Lung microvascular endothelial cell (primary cell): ENCODE measurements at regions not wholly inside any gene's neighbourhood (a gene's known extent, or its start where the extent isn't known, plus 50 kb on each side); places are given as distances from the start of the nearest gene placed in this dataset.
"Not testable (repeated sequence)": the region's sequence is repeated elsewhere in the genome, so short reads cannot be mapped to it uniquely, and the experiment has no call there.

Experiments used
- DNase-seq, 2 donors: peaks; one replicate each; pipeline versions ENCODE4 v3.0.0 to v3.0.0-alpha.2; 2010; ENCODE audit warnings: low read depth in 2 of 2

DNA sequence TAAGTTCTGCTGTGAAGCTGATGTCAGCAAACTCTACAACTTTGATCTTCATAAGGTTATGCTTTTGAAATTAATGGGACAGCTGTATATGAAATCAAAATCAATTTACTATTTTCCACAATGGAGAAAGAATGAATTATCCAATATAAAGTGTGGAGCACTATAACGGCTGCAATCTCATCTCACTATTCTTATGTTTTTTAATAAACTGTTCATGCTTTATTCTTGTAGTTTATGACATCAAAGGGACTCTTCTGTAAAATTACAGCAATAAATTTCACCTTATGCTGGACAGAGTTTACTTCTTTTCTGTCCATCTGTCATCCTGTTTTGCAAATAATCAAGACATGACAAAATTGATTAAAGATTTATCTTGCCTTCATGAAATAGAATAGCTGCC, 192.5 kb downstream of the TECRL start:
- no peak for DNase-seq

DNA sequence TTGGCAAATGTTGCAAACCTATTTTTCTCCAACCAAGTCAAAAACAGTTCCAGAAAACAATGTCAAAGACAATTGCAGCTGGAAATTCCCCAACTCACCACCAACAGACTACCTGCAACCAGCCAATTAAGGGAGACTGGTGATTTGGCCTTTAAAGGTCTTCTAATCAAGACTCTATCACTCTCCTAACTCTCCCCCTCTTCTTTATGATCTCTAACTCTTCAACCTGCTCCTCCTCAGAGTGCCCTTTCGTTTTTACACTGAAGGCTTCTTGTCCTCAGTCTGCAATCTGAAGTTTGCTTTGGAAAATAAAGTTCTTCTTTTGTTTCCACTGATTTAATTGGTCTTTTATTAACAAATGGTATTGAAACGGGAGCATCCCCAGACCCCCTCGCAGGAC, 203.9 kb downstream of the TECRL start:
- no peak for DNase-seq

DNA sequence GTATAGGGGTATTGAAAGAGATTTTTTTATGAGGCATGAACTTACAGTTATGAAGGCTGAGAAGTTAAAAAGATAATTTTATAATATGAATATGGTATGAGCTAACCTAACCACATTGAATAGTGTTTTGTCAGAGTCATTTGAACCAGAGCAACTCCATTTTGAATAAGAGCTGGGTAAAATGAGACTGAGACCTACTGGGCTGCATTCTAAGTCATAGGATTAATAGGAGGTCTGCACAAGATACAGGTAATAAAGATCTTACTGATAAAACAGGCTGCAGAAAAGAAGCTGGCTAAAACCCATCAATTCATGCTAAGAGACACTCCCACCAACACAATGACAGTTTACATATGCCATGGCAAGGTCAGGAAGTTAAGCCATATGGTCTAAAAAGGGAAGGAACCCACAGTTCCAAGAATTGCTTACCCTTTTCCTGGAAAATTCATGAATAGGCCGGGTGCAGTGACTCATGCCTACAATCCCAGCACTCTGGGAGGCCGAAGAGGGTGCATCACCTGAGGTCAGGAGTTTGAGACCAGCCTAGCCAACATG, 209.2 kb downstream of the TECRL start:
- DNase-seq, result no peak

DNA sequence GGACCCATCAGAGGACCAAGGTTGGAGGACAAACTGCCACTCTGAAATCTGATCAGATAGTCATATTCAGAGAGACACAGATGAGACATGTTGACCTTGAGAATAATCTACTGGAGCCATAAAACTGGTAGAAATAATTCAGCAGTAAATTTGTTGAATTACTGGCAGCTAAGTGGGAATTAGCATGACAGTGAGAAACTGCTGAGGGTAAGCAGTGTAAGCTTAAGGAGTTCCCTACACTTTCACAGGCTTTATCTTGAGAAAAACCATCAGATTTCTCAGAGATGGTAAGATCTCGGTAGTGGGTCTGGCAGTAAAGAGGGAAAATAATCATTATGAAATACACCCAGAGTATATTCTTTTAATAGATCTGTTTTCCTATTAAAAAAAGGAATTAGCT, 213.7 kb downstream of the TECRL start:
- no peak for DNase-seq

DNA sequence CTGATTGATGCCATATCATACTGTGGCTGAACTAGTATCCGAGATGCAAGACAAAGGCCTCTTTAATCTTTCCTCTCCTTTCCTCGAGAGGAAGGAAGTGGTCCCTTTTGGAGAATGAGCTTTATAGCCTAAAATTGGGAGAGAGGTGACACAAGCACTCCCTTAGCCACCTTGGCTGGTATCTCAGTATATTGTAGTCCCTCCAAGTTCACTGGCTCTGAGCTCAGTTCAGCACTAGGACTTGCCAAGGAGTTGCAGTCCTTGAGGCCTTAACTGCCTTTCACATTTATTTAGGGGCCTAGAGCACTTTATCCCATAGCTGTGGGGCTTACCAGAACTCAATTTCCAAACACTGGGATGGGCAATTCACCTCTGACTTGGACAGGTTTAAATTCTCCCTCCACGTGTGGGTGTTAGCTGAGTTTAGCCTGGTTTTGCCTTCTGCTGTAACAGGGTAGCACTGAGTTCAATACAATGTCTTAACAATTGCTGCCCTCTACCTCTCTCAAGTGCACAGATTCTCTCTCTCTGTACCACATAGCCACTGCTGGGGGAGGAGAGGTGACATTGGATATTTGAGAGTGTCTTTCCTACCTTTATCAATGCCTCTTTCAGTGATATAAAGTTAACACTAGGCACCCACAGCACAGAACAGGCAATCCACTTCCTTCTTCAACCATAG, 216.4 kb downstream of the TECRL start:
- no peak for DNase-seq

DNA sequence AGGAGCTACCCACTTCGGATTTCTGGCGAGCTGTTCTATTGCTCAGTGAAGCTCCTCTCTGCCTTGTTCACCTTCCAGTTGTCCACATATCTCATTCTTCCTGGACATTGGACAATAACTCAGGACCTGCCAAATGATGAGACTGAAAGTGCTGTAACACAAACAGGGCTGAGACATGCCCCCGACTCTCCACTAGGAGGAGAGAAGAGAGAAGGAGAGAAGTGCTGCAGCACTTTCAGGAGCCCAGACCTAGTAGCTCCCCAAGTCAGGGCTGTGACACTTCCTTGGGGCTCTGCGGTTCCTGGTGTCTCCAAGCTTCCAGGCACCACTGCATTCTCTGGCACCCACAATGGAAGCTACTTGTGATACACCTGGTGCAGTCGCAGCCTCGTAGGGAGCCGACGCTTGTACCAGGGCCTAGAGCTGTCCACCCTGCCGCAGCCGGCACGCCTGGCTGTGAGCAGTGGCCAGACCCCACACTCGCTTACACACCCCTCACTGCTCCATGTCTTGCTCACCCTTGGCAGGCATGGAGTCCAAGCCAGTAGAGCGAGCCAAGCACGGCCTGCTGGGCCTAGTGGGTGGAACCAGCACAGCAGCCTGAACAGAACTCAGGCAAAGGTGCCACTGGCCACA, 234.9 kb downstream of the TECRL start:
- DNase-seq, result no peak

DNA sequence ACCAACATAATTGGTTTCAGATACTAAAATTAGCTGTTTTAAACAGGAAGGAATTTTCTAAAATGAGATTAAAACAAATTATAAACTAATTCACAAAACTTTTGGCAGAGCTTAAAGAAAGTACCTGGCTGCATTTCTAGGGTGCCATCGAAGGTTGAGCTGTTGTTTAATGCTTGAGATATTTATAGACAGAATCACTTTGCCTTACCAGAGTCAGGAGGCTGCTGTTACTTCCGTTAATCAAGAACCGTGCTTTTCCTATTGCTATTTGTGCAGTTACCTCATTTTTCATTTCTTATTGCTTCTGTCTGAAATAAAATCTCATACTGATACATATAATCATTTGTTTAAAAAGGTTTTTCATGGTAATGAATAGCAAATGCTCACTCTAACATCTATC, 242.9 kb downstream of the TECRL start:
- DNase-seq, result no peak

DNA sequence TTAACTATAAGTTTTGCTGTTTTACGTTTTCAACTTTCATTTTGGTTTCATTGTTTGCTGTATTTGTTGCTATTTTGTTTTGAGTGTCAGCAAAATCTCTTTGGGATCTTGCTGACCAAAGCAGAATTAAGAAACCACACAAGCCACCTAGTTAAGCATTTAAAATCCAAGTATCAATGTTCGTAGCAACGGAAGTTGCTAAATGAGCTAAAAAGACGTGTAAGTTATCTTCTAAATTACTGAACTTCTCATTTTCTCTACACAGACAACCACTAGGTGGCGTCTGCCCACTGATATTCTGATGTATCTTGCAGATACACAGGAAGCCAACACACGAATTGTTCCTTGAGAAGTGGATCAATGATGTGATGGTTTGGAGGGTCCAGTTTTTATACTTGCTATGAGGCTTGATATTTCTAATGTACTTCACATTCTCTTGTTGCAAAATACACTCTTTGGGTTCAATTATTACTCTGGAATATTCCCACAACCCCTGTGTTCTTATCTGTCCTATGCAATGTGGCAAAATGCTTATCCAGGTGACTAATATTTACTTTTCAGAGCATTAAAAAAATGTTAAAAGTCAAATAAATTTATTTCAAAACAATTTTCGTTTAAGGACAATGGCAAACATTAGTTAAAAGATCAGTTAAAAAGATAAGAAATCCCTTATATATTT, 250.5 kb downstream of the TECRL start:
- peak; percentile 54 to 56 for DNase-seq

DNA sequence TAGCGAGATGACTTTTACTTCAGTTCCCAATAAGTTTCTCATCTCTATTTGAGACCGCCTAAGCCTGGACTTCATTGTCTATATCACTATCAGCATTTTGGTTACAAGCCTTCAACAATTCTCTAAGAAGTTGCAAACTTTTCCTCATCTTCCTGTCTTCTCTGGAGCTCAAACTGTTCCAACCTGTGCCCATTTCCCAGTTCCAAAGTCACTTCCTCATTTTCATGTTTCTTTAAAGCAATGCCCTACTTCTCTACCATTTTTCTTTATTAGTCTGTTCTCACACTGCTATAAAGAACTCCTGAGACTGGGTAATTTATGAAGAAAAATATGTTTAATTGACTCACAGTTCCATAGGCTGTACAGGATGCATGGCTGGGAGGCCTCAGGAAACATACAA, 251.9 kb downstream of the TECRL start:
- DNase-seq, result no peak

DNA sequence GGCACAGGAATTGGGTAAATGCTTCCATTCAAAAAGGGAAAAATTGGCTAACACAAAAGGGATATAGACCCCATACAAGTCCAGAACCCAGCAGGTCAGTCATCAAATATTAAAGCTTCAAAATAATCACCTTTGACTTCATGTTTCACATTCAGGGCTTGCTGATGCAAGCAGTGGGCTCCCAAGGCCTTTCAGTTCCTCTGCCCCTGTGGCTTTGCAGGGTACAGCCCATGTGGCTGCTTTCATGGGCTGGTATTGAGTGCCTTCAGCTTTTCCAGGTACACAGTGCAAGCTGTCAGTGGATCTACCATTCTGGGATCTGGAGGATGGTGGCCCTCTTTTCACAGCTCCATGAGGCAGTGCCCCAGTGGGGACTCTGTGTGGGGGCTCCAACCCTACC, 253.0 kb downstream of the TECRL start:
- DNase-seq, result no peak

DNA sequence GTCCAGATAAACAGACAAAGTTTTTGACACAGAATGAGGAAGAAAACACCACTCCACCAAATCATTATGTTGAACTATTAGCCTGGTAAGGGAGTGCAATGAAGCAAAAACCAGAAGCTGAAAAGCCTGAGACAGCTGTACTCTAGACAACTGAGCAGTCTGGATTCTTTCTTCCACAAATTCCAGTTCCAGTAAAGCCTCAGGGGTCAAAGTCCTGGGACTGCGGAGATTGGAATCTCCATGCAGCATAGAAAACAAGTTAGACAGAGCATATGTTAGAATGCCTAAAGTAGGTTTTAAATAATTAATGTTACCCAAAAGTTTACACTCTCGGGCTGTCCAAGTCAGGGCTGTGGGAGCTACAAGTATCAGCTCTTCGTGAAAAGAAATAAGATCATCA, 263.2 kb downstream of the TECRL start:
- no peak for DNase-seq

DNA sequence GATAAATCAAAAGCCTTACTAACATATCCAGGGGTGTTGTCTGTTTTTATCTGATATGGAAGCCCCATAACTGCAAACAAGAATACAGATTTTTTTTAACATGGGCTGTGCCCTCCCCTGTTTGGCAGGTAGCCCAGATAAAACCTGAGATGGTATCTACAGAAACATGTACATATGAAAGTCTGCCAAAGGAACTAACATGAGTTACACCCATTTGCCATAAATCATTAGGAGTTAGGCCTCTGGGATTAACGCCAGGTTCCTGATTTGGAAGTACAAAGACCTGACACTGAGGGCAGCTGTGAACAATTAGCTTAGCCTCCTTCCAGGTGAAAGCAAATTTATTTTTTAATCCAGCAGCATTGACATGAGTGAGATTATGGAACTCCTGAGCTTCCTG, 264.3 kb downstream of the TECRL start:
- no peak for DNase-seq

DNA sequence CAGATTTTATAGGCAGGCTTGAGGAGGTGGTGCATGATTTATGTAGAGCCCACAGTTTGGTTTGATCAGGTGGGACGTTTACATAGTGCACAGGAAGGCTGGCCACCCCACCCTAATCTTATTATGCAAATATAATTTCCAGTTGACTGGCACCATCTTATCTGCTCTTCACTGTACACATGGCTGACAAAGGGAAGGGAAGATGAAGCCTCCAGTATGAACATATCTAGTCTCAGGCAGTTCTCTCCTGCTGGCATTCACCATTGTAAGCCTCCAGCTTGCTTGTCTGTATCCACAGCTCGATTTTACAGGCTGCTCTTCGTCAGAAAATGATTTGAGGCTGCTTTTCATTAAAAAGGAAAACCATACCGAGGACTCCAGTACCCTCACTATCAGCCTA, 278.3 kb downstream of the TECRL start:
- DNase-seq, result no peak

DNA sequence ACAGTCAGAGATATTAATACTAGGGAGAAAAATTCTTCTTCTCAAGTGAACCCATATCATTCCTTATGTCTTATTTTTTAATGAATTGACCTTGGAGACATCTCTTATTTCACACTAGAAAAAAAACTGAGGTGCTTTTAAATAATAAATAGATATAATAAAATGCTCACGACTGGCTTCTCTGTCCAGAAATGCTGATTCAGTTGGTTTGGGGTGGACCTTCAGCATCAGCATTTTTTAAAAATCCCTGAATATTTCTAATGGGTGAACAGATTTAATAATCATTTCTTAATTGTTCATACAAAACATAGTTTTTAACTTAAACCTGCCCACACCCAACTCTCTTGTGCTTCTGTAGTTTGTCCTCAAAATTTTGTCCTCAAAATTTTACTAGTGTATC, 283.9 kb downstream of the TECRL start:
- DNase-seq, result no peak

DNA sequence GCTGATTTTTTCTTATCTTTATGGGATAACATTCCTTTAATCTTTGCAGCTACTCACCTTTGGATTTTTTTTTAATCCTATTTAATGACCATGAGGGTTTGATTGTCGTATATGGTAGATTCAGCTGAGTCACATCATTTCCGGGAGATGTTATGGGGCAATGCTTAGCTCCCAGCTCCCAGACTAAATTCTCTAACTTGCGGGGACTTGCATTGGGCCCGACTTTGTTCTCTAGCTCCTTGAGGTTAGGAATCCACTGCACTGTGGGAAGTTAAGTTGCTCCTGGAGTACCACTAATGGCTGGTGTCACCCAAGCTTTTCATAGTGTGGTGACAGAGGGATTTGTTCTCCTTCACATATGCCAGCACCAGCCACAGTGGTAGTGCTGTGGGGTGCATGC, 287.4 kb downstream of the TECRL start:
- DNase-seq, result no peak

DNA sequence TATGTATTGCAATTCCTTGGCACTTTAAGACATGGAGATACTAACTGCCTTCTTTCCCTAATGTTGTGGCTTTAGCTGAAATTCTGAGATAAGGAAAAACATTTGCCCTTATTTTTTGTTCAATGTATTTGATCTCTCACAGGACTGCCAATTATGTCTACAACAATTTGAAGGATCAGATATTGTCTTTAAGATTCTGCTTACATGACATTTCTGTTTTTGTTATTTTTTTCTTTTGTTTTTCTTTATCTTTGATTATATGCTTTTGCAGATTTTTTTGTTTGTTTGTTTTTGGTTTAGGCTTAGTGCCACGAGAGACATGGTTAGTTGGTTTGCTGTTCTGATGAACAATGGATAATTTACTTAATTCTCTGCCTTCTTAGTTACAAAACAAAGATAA, 303.3 kb downstream of the TECRL start:
- no peak for DNase-seq

DNA sequence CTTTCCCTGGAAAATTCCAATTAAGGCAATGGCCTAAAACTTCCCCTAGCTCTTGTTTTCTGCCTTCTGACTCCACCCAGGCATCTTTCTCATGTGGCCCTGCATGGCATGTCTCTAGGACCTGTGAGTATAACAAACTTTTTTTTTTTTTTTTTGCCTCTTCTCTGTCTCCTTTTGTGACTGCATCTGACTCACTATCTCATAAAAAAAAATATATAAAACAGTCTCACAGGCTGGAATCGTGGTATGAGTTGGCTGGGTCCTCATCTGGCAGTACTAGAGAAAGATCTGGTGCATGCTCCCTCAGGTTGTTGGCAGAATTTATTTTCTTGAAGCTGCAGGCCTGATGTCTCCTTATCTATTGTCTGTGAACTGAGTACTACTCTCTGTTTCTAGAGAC, 313.9 kb downstream of the TECRL start:
- DNase-seq, result no peak

DNA sequence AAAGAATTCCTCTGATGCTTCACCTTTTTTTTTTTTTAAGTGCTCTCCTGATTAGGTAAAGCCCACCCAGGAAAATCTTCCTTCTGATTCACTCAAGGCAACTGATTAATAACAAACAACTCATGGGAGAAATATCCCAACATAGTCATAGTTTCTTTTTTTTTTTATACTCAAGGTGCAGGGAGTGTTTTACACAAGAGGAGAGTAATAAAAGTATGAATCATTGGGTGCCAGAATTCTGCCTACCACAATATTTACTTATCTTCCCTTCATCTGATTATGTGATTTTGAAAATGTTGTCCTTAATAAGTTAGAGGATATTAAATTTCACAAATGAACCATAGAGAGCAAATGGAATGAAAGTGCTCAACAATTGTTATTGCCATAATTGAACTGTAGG, 329.9 kb downstream of the TECRL start:
- DNase-seq, result no peak

DNA sequence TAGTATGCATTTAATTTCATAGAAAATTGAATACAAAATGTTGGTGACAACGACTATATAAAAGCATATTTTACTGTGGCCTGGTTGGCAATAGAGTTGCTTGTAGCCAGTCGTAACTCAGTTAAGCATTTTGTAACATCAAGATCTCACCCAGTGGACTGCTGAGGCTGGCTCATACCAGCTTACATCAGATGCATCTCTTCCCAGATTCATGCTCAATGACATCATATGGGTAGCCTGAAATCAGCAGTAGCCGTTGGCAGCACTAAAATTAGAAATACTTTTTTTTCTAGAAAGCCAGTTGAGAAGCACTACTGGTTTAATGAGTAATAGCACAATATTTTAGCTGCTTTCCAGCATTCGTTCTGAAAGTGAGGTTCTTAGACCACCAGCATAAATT, 341.2 kb downstream of the TECRL start:
- no peak for DNase-seq

DNA sequence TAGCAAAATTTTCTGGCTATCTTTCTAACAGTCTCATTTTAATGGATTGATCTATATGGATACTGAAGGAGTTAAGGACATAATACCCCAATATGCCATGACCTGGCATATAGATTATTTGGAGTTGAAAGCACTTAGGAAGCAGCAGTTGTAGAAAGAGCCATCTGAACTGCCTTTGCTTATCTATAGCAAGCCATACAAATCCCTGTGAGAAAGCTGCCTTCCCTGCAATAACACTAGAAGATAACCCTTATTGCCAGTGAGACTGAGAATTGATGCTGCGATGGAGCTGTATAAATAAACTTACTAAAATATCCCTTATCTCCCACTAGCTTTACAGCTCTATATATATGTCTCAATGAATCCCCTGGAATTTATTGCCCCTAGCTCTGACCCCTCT, 346.3 kb downstream of the TECRL start:
- DNase-seq, result no peak

DNA sequence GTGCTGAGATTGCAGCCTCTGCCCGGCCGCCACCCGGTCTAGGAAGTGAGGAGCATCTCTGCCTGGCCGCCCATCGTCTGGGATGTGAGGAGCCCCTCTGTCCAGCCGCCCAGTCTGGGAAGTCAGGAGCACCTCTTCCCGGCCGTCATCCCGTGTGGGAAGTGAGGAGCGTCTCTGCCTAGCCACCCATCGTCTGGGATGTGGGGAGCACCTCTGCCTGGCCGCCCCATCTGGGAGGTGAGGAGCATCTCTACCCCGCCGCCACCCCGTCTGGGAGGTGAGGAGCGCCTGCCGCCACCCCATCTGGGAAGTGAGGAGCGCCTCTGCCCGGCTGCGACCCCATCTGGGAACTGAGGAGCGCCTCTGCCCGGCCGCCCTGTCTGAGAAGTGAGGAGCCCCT, 372.2 kb downstream of the TECRL start:
- DNase-seq, result not testable (repeated sequence)

DNA sequence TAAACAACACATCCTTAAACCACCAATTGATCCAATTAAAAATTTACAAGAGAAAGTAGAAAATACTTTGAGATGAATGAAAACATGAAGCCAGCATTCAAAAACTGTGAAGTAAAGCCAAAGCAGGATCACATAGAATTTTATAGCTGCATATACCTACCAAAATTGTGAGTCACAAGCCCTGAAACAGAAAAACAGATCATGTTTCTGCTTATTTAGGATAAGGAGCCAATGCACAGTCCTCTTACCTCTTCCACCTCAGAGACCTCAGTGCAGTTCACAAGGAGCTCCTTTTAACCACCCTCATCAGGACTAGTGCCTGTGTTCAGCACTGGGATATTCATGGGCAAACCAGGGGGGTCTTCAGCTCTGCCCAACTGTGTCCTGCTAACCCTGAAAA, 386.7 kb downstream of the TECRL start:
- DNase-seq, result no peak

DNA sequence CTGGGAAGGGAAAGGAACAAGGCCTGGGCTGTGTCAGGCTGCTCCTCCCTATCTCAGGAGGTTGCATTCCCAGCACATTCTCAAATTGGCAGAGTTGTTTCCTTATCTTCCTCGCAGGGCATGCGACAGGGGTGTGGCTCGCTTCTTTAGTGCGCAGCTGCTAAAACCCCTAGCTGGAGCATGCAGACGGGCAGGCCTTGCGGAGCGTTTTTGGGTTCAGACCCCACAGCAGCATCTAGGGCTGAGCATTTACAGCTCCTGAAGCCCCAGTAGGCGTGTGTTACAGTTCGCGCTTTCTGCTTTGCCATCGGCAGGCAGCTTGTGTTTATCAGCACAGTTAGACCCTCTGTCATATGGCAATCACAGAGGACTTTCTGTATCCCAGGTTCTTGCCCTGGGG, 392.4 kb downstream of the TECRL start:
- DNase-seq, result no peak
